AG09309 (cell line): ENCODE measurements at regions not wholly inside any gene's neighbourhood (a gene's known extent, or its start where the extent isn't known, plus 50 kb on each side); places are given as distances from the start of the nearest gene placed in this dataset.

Experiments
- DNase-seq: peaks from one replicate; pipeline ENCODE4 v3.0.0-alpha.2; 2010; ENCODE audit warnings: low read depth
- H3K4me3 ChIP-seq: 2 replicates; pipeline ENCODE4 v1.5.1; 2011; ENCODE audit warnings: mild to moderate bottlenecking, low read depth, low read length, moderate library complexity; ENCODE audit not compliant: control insufficient read depth
- CTCF ChIP-seq: IDR thresholded peaks from 2 replicates; pipeline ENCODE4 v1.5.1; 2011; ENCODE audit warnings: mild to moderate bottlenecking, low read depth, low read length, inconsistent platforms; ENCODE audit not compliant: insufficient read depth, control insufficient read depth; ENCODE audit errors: missing control alignments

- no peak for TF ChIP-seq CTCF
- H3K4me3 ChIP-seq = no peak overlapping the region
- no peak for DNase-seq
Observed at GRCh38 chr6:51502996-51503395, 584.4 kb downstream of the PKHD1 start.

DNA sequence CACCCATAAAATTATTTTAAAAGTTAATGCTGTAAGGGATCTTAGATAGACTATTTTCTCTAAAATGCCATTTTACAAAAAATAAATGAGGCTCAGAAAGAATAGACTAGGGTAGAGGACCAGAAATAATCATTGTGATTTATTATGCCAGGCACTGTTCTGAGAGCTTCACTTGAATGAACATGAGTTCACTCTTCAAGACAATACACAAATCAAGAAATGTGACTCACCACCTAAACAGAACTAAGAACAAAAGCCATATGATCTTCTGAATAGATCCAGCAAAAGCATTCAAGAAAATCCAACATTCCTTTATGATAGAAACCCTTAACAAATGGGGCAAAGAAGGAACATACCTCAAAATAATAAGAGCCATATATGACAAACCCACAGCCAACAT lies 582.0 kb downstream of the PKHD1 start:
- DNase-seq = no peak
- H3K4me3 ChIP-seq = no peak overlapping the region

DNA sequence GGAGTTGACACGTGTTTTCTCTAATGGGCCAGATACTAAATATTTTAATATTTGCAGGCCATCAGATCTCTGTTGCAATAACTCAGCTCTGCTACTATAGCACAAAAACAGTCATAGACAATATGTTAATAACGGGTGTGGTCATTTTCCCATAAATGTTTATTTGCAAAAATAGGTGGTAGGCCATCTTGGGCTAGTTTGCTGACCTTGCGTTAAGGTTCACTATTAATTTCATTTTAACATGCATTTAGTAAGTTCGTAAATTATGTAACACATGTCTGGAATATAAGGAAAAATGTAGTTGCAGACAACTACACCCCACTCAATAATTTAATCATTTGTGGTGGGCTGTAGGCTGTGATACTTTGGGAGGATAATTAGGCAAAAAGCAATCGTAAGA lies 577.8 kb downstream of the PKHD1 start:
- DNase-seq = no peak
- no peak overlapping the region for H3K4me3 ChIP-seq
- no peak for TF ChIP-seq CTCF

More for the DNA sequence above, 582.0 kb downstream of the PKHD1 start:
- no peak for TF ChIP-seq CTCF

GRCh38 chr6:51511081-51511480 lies 576.3 kb downstream of the PKHD1 start:
- no peak for TF ChIP-seq CTCF
- H3K4me3 ChIP-seq = no peak overlapping the region
- no peak for DNase-seq

DNA sequence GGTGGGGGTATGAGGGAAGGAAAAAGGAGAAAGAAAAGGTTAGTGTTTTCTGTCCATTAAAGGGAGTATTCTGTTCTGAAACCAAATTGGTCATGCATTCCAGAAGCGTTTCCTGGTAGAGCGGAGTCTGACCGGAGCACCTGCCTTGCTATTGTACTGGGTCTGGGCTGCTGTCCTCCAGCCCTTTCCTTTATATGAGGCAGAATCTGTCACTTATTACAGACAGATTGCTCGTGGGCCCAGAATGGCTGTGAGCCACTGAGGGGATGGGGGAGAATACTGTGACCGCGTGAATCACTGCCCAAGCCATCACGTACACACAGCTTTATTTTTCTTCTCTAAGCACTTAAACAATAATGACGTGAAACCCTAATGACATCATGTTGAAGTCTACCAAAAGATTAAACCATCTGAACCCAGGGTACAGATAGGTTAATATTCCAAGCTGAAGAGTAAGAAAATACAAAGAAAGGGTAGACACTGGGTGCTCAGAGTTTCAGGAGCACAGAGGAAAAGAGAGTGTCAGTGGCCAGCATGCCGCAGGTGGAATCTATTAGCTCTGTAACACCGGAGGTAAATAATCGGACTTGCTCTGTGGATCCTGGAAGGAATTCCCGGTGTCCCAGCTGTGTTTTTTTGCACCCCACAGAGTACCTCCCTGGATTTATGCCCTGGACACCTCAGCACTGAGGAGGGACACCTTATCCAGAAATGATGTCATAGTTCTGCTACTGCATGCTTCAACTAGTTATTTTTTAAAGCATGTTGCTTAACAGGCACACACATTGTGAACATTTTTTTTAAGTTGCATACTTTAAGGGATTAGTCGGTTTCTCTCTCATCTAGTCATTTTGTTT lies 573.3 kb downstream of the PKHD1 start:
- DNase-seq = no peak
- no peak overlapping the region for H3K4me3 ChIP-seq
- TF ChIP-seq CTCF = no peak

- DNase-seq = no peak
- H3K4me3 ChIP-seq = no peak overlapping the region
- TF ChIP-seq CTCF = no peak
Observed at GRCh38 chr6:51514748-51515402, 572.5 kb downstream of the PKHD1 start.
